Adrenal gland (tissue), 9 donors: ENCODE measurements at regions not wholly inside any gene's neighbourhood (a gene's known extent, or its start where the extent isn't known, plus 50 kb on each side); places are given as distances from the start of the nearest gene placed in this dataset.

Source experiments
- DNase-seq, 7 donors: peaks; one replicate each; pipeline ENCODE4 v3.0.0-alpha.2; 2019 to 2020
- H3K27ac ChIP-seq, 5 donors: fragments of 200-600 bp; sonication (generic) in 4 of 5; 1 replicate in 3 of 5; 2 replicates in 2 of 5; pipeline versions ENCODE4 v1.5.1 to v1.8.0; 2016 to 2020; ENCODE audit warnings: mild to moderate bottlenecking in 1 of 5
- H3K27me3 ChIP-seq: fragments of 200-600 bp; 2 replicates; pipeline ENCODE4 v1.8.0; 2021
- H3K36me3 ChIP-seq, 2 donors: fragments of 200-600 bp; replicated peaks in 1 of 2; 1 replicate in 1 of 2; 2 replicates in 1 of 2; pipeline versions ENCODE4 v1.5.1 to v1.8.0; 2018 to 2022
- H3K4me1 ChIP-seq, 2 donors: fragments of 200-600 bp; replicated peaks in 1 of 2; 1 replicate in 1 of 2; 2 replicates in 1 of 2; pipeline versions ENCODE4 v1.5.1 to v1.8.0; 2018 to 2021
- H3K4me3 ChIP-seq, 4 donors: fragments of 200-600 bp; sonication (generic) in 3 of 4; one replicate each; pipeline ENCODE4 v1.5.1; 2016 to 2018
- H3K9me3 ChIP-seq, 3 donors: fragments of 200-600 bp; sonication (generic) in 1 of 3; replicated peaks in 1 of 3; 1 replicate in 2 of 3; 2 replicates in 1 of 3; pipeline versions ENCODE4 v1.5.1 to v1.8.0; 2016 to 2021
- CTCF ChIP-seq, 6 experiments: fragments of 450-650 bp in 4 of 6; fragments of 200-600 bp in 2 of 6; sonication (generic) in 1 of 6; IDR thresholded peaks; 1 replicate in 5 of 6; 2 replicates in 1 of 6; pipeline versions ENCODE4 v1.5.1 to v1.8.0; 2016 to 2021; ENCODE audit warnings: antibody characterized with exemption in 6 of 6, mild to moderate bottlenecking in 2 of 6, moderate library complexity in 1 of 6
- POLR2A ChIP-seq, 2 donors: fragments of 450-650 bp; IDR thresholded peaks; one replicate each; pipeline ENCODE4 v1.6.1; 2017; ENCODE audit warnings: antibody characterized with exemption in 2 of 2, mild to moderate bottlenecking in 2 of 2, moderate library complexity in 1 of 2
- WGBS, 4 donors: extraction: QIAGEN DNeasy Blood & Tissue Kit in 2 of 4; methylation state at CpG; one replicate each; pipeline versions ENCODE4 v1.1.5 to v1.1.7; 2013 to 2017; 5-methylcytosine and 5-hydroxymethylcytosine counted together
- intact Hi-C, 2 donors: fragments of 100-400 bp; cut with DNase I; formaldehyde crosslinking; loops; one replicate each; pipeline versions ENCODE4 v1.14.1 to v1.15.0; 2022 to 2023
- donor health status: healthy with polysubstance abuse.
- donor health status: Bipolar disorder and iron deficiency.
- donor health status: DM: yes; HTN: yes; CAD: no.
- donor health status: DM: no; HTN: no; CAD: no.
- donor health status: DM: no; HTN: no; CAD: no.

- Histone ChIP-seq H3K27ac (no peak overlapping the region), H3K36me3 (no peaks in the 10 kb centered on the region), H3K27me3 (no peaks in the 10 kb centered on the region), H3K9me3 (no peaks in the 10 kb centered on the region), H3K4me1 (no peaks in the 10 kb centered on the region), H3K4me3 (no peak overlapping the region)
- no peak for DNase-seq
- intact Hi-C loops, result no loop called here
- TF ChIP-seq CTCF (IDR thresholded peaks at IDR 0.05) (no peak), POLR2A (IDR thresholded peaks at IDR 0.05) (no peak)
- 77 to 94% (median 91%) methylated on average over 4 of the region's 4 CpGs for WGBS, 4 donors
Measured at GRCh38 chr1:213826891-213827290, 160.9 kb upstream of the PROX1 start.

- intact Hi-C loops, result no loop called here
Measured at GRCh38 chr1:213828867-213829266, 158.9 kb upstream of the PROX1 start.

GRCh38 chr1:213829780-213830179 lies 158.0 kb upstream of the PROX1 start:
- TF ChIP-seq CTCF (IDR thresholded peaks at IDR 0.05) (no peak), POLR2A (IDR thresholded peaks at IDR 0.05) (no peak)
- H3K27ac ChIP-seq, result no peak overlapping the region
- no peaks in the 10 kb centered on the region for H3K4me1 ChIP-seq
- H3K27me3 ChIP-seq, result no peaks in the 10 kb centered on the region
- no peak for DNase-seq
- intact Hi-C loops, result no loop called here
- H3K9me3 ChIP-seq, result no peaks in the 10 kb centered on the region
- H3K36me3 ChIP-seq, result no peaks in the 10 kb centered on the region
- WGBS, 4 donors, result 72 to 82% (median 75%) methylated on average over 5 of the region's 5 CpGs
- H3K4me3 ChIP-seq, result no peak overlapping the region

More at GRCh38 chr1:213828867-213829266, 158.9 kb upstream of the PROX1 start:
- no peaks in the 10 kb centered on the region for H3K36me3 ChIP-seq
- no peaks in the 10 kb centered on the region for H3K4me1 ChIP-seq
- H3K4me3 ChIP-seq, result no peak overlapping the region
- H3K27ac ChIP-seq, result no peak overlapping the region
- no peak for TF ChIP-seq CTCF (IDR thresholded peaks at IDR 0.05)
- TF ChIP-seq POLR2A (IDR thresholded peaks at IDR 0.05), result no peak
- no peaks in the 10 kb centered on the region for H3K9me3 ChIP-seq
- no peak for DNase-seq
- 67 to 73% (median 68%) methylated on average over 4 of the region's 4 CpGs for WGBS, 4 donors
- H3K27me3 ChIP-seq, result no peaks in the 10 kb centered on the region

GRCh38 chr1:213830371-213830770 lies 157.4 kb upstream of the PROX1 start:
- no peaks in the 10 kb centered on the region for H3K36me3 ChIP-seq
- no peaks in the 10 kb centered on the region for H3K4me1 ChIP-seq
- no peak overlapping the region for H3K4me3 ChIP-seq
- no peaks in the 10 kb centered on the region for H3K27me3 ChIP-seq
- no peak overlapping the region for H3K27ac ChIP-seq
- intact Hi-C loops, result no loop called here
- no peak for DNase-seq
- no peaks in the 10 kb centered on the region for H3K9me3 ChIP-seq
- 76 to 83% (median 78%) methylated on average over 6 of the region's 6 CpGs for WGBS, 4 donors
- TF ChIP-seq CTCF (IDR thresholded peaks at IDR 0.05) (no peak), POLR2A (IDR thresholded peaks at IDR 0.05) (no peak)
